K562 (cell line): ENCODE measurements at regions not wholly inside any gene's neighbourhood (a gene's known extent, or its start where the extent isn't known, plus 50 kb on each side); places are given as distances from the start of the nearest gene placed in this dataset.

ENCODE experiments used
- ATAC-seq: fragments of 200-7000 bp; cut with Tn5 transposase; 3 replicates; pipeline ENCODE4 v1.9.1; 2020; ENCODE audit warnings: moderate library complexity
- BruUV-seq: library from RNA; stranded (reverse); fragments of 400-500 nt; replicated peaks from 2 replicates; lab custom pipeline; 2021; lab: Mats Ljungman, UMichigan
- CTCF ChIA-PET: fragments of 300-600 bp; formaldehyde crosslinking; extraction: SDS; loops from one replicate; lab custom pipeline; 2021; ENCODE audit warnings: low intra/inter-chr PET ratio; lab: Yijun Ruan, JAX
- POLR2A ChIA-PET: fragments of 300-600, 350-650 bp; sonication (Branson Sonifier 250); formaldehyde crosslinking; extraction: SDS; loops from one replicate; lab custom pipeline; 2021; ENCODE audit warnings: antibody characterized with exemption, inconsistent platforms; lab: Yijun Ruan, JAX
- DNase-seq, 4 experiments: peaks; one replicate each; pipeline versions ENCODE4 v3.0.0 to v3.0.0-alpha.2; 2011 to 2018; ENCODE audit warnings: low spot score in 3 of 4, mixed read lengths in 3 of 4; ENCODE audit errors: extremely low read depth in 1 of 4
- FAIRE-seq: peaks from 2 replicates; lab custom pipeline; 2011; peaks lifted over from hg19 to GRCh38; lab: Jason Lieb, UNC
- H2AFZ ChIP-seq: 2 replicates; pipeline ENCODE4 v1.6.0; 2011; ENCODE audit warnings: low read depth, low read length, control low read depth, inconsistent platforms
- H3K27ac ChIP-seq: fragments of 200-600 bp; 3 replicates; pipeline ENCODE4 v1.8.0; 2011; ENCODE audit warnings: low read depth, mild to moderate bottlenecking, control low read depth, inconsistent platforms, low read length, moderate library complexity, mixed read lengths; ENCODE audit errors: extremely low read depth
- H3K27me3 ChIP-seq, 2 experiments: fragments of 300-600 bp in 1 of 2; 2 replicates in 1 of 2; 3 replicates in 1 of 2; pipeline versions ENCODE4 v1.6.0 to v1.8.0; 2011; ENCODE audit warnings: inconsistent platforms in 2 of 2, low read length in 2 of 2, mild to moderate bottlenecking in 1 of 2, mixed read lengths in 1 of 2, moderate library complexity in 1 of 2; ENCODE audit not compliant: control insufficient read depth in 2 of 2, insufficient read depth in 2 of 2
- H3K36me3 ChIP-seq: fragments of 300-600 bp; 3 replicates; pipeline ENCODE4 v1.8.0; 2011; ENCODE audit warnings: mild to moderate bottlenecking, low read length, inconsistent platforms; ENCODE audit not compliant: control insufficient read depth, insufficient read depth
- H3K4me1 ChIP-seq, 2 experiments: fragments of 200-600 bp in 1 of 2; replicated peaks in 1 of 2; 2 replicates in 1 of 2; 3 replicates in 1 of 2; pipeline versions ENCODE4 v1.5.1 to v1.8.0; 2011; ENCODE audit warnings: inconsistent platforms in 2 of 2, low read length in 2 of 2, mild to moderate bottlenecking in 1 of 2, mixed read lengths in 1 of 2, moderate library complexity in 1 of 2; ENCODE audit not compliant: control insufficient read depth in 2 of 2, insufficient read depth in 2 of 2
- H3K4me2 ChIP-seq: 2 replicates; pipeline ENCODE4 v1.6.1; 2011; ENCODE audit warnings: low read length, control low read depth, inconsistent platforms, mixed read lengths; ENCODE audit not compliant: insufficient read depth
- H3K4me3 ChIP-seq: fragments of 200-600 bp; sonication (generic), shearing (Covaris generic); 2 replicates; pipeline ENCODE4 v1.5.1; 2016; ENCODE audit warnings: control low read depth, inconsistent platforms
- H3K79me2 ChIP-seq: fragments of 200-600 bp; 3 replicates; pipeline ENCODE4 v1.8.0; 2011; ENCODE audit warnings: low read length, inconsistent platforms; ENCODE audit not compliant: control insufficient read depth, insufficient read depth
- H3K9ac ChIP-seq, 2 experiments: 2 replicates each; pipeline versions ENCODE4 v1.6.0 to v1.6.1; 2011; ENCODE audit warnings: low read depth in 2 of 2, low read length in 2 of 2, control low read depth in 1 of 2, inconsistent platforms in 1 of 2, mild to moderate bottlenecking in 1 of 2, mixed read lengths in 1 of 2; ENCODE audit not compliant: insufficient read depth in 1 of 2
- H3K9me1 ChIP-seq: one replicate; pipeline ENCODE4 v1.6.0; 2011; ENCODE audit warnings: inconsistent platforms, mild to moderate bottlenecking, low read length, moderate library complexity; ENCODE audit not compliant: control insufficient read depth, insufficient read depth
- H3K9me3 ChIP-seq: replicated peaks from 2 replicates; pipeline ENCODE4 v1.5.1; 2011; ENCODE audit warnings: low read depth, low read length, inconsistent platforms; ENCODE audit not compliant: control insufficient read depth, insufficient read depth
- H4K20me1 ChIP-seq: replicated peaks from 2 replicates; pipeline ENCODE4 v1.6.1; 2011; ENCODE audit warnings: low read length, inconsistent platforms, mixed read lengths; ENCODE audit not compliant: control insufficient read depth, insufficient read depth
- IRF1 ChIP-seq: sonication (generic); formaldehyde crosslinking; IDR thresholded peaks from 2 replicates; pipeline ENCODE4 v1.8.0; 2022; ENCODE audit warnings: missing genetic modification reagents, mild to moderate bottlenecking, borderline replicate concordance
- POLR2AphosphoS2 ChIP-seq: IDR thresholded peaks from 2 replicates; pipeline ENCODE4 v1.6.1; 2012; ENCODE audit warnings: low read length, improper control_type of control experiment
- POU5F1 ChIP-seq: fragments of 150-350 bp; IDR thresholded peaks from 2 replicates; pipeline ENCODE4 v1.6.1; 2014; ENCODE audit warnings: borderline replicate concordance, low read length, low read depth, mild to moderate bottlenecking; ENCODE audit not compliant: partially characterized antibody
- SIN3A ChIP-seq, 2 experiments: fragments of 150-350 bp in 1 of 2; IDR thresholded peaks; 2 replicates each; pipeline ENCODE4 v1.6.1; 2011 to 2016; ENCODE audit warnings: borderline replicate concordance in 2 of 2, low read depth in 2 of 2, low read length in 2 of 2, mild to moderate bottlenecking in 2 of 2, moderate library complexity in 2 of 2; ENCODE audit not compliant: control insufficient read depth in 1 of 2
- SMARCB1 ChIP-seq: IDR thresholded peaks from 2 replicates; pipeline ENCODE4 v1.6.1; 2011; ENCODE audit warnings: improper control_type of control experiment, low read depth; ENCODE audit not compliant: insufficient read length
- THAP7 ChIP-seq: fragments of 250-450 bp; sonication (Bioruptor Pico); IDR thresholded peaks from 2 replicates; pipeline ENCODE4 v1.5.0; 2021
- ZBTB7A ChIP-seq: IDR thresholded peaks from 2 replicates; pipeline ENCODE4 v1.6.1; 2011; ENCODE audit warnings: low read depth, mild to moderate bottlenecking, low read length, moderate library complexity, borderline replicate concordance; ENCODE audit not compliant: control insufficient read depth
- ZNF143 ChIP-seq: sonication (generic); formaldehyde crosslinking; IDR thresholded peaks from 2 replicates; pipeline ENCODE4 v1.9.0; 2022; ENCODE audit warnings: mild to moderate bottlenecking, missing genetic modification reagents
- ZNF511 ChIP-seq: sonication (generic); formaldehyde crosslinking; IDR thresholded peaks from 2 replicates; pipeline ENCODE4 v1.8.0; 2022; ENCODE audit warnings: mild to moderate bottlenecking, missing genetic modification reagents
- WGBS: fragments of 100-300 bp; shearing (Covaris generic); methylation state at CpG from one replicate; pipeline ENCODE4 v1.1.6; 2016; ENCODE audit warnings: low coverage, mixed read lengths; ENCODE audit not compliant: insufficient coverage; ENCODE audit errors: missing lambda C conversion rate; 5-methylcytosine and 5-hydroxymethylcytosine counted together
- in situ Hi-C: fragments of 300-500 bp; cut with MboI; formaldehyde crosslinking; loops from 4 replicates; pipeline ENCODE4 v1.15.0; 2018; ENCODE audit warnings: inconsistent platforms, mixed read lengths
- intact Hi-C: fragments of 100-400 bp; cut with micrococcal nuclease; formaldehyde crosslinking; loops from 2 replicates; pipeline ENCODE4 v1.14.2; 2022
- TF ChIP-seq, protein P1 (sequence below): sonication (generic); formaldehyde crosslinking; IDR thresholded peaks from 2 replicates; pipeline ENCODE4 v1.8.0; 2022; ENCODE audit warnings: missing genetic modification reagents, mild to moderate bottlenecking, moderate library complexity, borderline replicate concordance

DNA sequence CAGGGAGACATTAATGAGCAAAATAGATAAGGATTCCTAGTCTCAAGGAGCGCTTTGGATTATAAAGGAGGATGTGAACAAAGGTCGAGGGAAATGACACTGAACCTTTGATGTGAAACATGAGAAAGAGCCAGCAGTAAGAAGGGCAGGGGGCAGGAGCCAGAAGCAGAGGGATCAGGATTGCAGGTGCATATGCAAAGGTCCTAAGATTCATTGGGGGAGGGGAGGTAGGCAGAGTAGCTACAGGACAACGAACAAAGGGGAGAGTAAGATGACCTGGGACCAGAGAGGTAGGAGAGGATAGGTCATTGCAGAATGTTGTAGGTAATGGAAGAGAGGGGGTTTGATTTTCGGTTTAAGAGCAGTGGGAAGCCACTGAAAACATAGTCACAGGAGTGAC lies 129.2 kb upstream of the TRPM3 start:
- Histone ChIP-seq H3K27ac (no peak overlapping the region), H3K9me1 (no peaks in the 10 kb centered on the region), H3K4me1 (no peaks in the 10 kb centered on the region), H3K4me2 (no peak overlapping the region), H3K4me3 (no peak overlapping the region), H3K27me3 (no peaks in the 10 kb centered on the region), H3K36me3 (no peaks in the 10 kb centered on the region), H2AFZ (no peak overlapping the region), H4K20me1 (no peaks in the 10 kb centered on the region), H3K9ac (no peak overlapping the region), H3K9me3 (no peaks in the 10 kb centered on the region), H3K79me2 (no peaks in the 10 kb centered on the region)
- DNase-seq, result no peak
- in situ Hi-C loops, result loop anchor here (5.0 kb wide), 1 partner anchor 613 kb away; no protein-coding TSS in a partner anchor
- ATAC-seq, result no peak
- CTCF ChIA-PET, result interaction anchor here (2.3 kb wide), 1 partner anchor 610 kb away, joined by 9 read pairs; no protein-coding TSS in a partner anchor
- no peak for FAIRE-seq
- POLR2A ChIA-PET, result no interaction called here
- WGBS, result 0% methylated on average over 4 of the region's 4 CpGs
- intact Hi-C loops, result no loop called here
- no TSS peak for BruUV-seq
- TF ChIP-seq SMARCB1 (no peak), IRF1 (no peak), SIN3A (IDR thresholded peaks at IDR 0.05; ENCODE audit: borderline replicate concordance in 2 of 2, control insufficient read depth in 1 of 2, low read depth in 2 of 2, low read length in 2 of 2) (no peak), ZNF511 (no peak), POU5F1 (no peak), ZBTB7A (no peak), POLR2AphosphoS2 (no peak), THAP7 (no peak), ZNF143 (CRISPR knock-in tag) (no peak)
- TF ChIP-seq, protein P1, sequence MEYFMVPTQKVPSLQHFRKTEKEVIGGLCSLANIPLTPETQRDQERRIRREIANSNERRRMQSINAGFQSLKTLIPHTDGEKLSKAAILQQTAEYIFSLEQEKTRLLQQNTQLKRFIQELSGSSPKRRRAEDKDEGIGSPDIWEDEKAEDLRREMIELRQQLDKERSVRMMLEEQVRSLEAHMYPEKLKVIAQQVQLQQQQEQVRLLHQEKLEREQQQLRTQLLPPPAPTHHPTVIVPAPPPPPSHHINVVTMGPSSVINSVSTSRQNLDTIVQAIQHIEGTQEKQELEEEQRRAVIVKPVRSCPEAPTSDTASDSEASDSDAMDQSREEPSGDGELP (CRISPR knock-in tag), result no peak
